SK-N-MC (cell line): ENCODE measurements at regions not wholly inside any gene's neighbourhood (a gene's known extent, or its start where the extent isn't known, plus 50 kb on each side); places are given as distances from the start of the nearest gene placed in this dataset.

Experiments used
- DNase-seq: peaks from one replicate; pipeline ENCODE4 v3.0.0-alpha.2; 2011; ENCODE audit warnings: low read depth, low spot score
- H3K27ac ChIP-seq: fragments of 200-600 bp; sonication (generic); 2 replicates; pipeline ENCODE4 v1.5.1; 2016; ENCODE audit warnings: mixed run types
- H3K36me3 ChIP-seq: fragments of 200-600 bp; sonication (generic); 2 replicates; pipeline ENCODE4 v1.6.1; 2017; ENCODE audit warnings: antibody characterized with exemption, low read length, mixed read lengths; ENCODE audit not compliant: insufficient read depth
- H3K4me3 ChIP-seq: fragments of 200-600 bp; sonication (generic); 2 replicates; pipeline ENCODE4 v1.5.1; 2016
- H3K9ac ChIP-seq: fragments of 200-600 bp; sonication (generic); 2 replicates; pipeline ENCODE4 v1.8.0; 2017; ENCODE audit warnings: mixed run types, mixed read lengths; ENCODE audit not compliant: insufficient read length
- H3K9me3 ChIP-seq: fragments of 200-600 bp; sonication (generic); 2 replicates; pipeline ENCODE4 v1.6.1; 2017; ENCODE audit warnings: low read depth, mild to moderate bottlenecking, antibody characterized with exemption, low read length, moderate library complexity, mixed read lengths
- EZH2 ChIP-seq: fragments of 200-600 bp; sonication (generic); IDR thresholded peaks from one replicate; pipeline ENCODE4 v1.6.1; 2017; ENCODE audit warnings: antibody characterized with exemption
- FOXP2 ChIP-seq: optimal IDR thresholded peaks from 2 replicates; pipeline ENCODE3; 2011; ENCODE audit warnings: mild to moderate bottlenecking, moderate library complexity; ENCODE audit not compliant: insufficient read depth; ENCODE audit errors: extremely low read length, control extremely low read depth
- POLR2AphosphoS5 ChIP-seq: IDR thresholded peaks from 2 replicates; pipeline ENCODE4 v1.6.1; 2012; ENCODE audit warnings: mild to moderate bottlenecking, low read depth, low read length, borderline replicate concordance

- Histone ChIP-seq H3K27ac (no peak overlapping the region), H3K9ac (no peak overlapping the region), H3K36me3 (no peaks in the 10 kb centered on the region), H3K9me3 (no peaks in the 10 kb centered on the region), H3K4me3 (no peak overlapping the region)
- no peak for DNase-seq
- TF ChIP-seq FOXP2 (no peak), POLR2AphosphoS5 (no peak), EZH2 (no peak)
Observed at GRCh38 chr16:9286930-9287329, 195.5 kb downstream of the HAPSTR1 start.

GRCh38 chr16:9296271-9296590, 204.8 kb downstream of the HAPSTR1 start:
- TF ChIP-seq EZH2 (no peak), POLR2AphosphoS5 (no peak), FOXP2 (no peak)
- Histone ChIP-seq H3K27ac (no peak overlapping the region), H3K9ac (no peak overlapping the region)

GRCh38 chr16:9297437-9298113, 206.1 kb downstream of the HAPSTR1 start:
- H3K27ac ChIP-seq, result no peak overlapping the region
- no peaks in the 10 kb centered on the region for H3K36me3 ChIP-seq
- no peaks in the 10 kb centered on the region for H3K9me3 ChIP-seq
- H3K4me3 ChIP-seq, result no peak overlapping the region
- DNase-seq, result no peak
- H3K9ac ChIP-seq, result no peak overlapping the region
- TF ChIP-seq EZH2 (no peak), FOXP2 (no peak), POLR2AphosphoS5 (no peak)

More at GRCh38 chr16:9296271-9296590, 204.8 kb downstream of the HAPSTR1 start:
- DNase-seq, result no peak
- Histone ChIP-seq H3K36me3 (no peaks in the 10 kb centered on the region), H3K9me3 (no peaks in the 10 kb centered on the region), H3K4me3 (no peak overlapping the region)

GRCh38 chr16:9300252-9300651, 208.8 kb downstream of the HAPSTR1 start:
- Histone ChIP-seq H3K27ac (no peak overlapping the region), H3K9ac (no peak overlapping the region), H3K4me3 (no peak overlapping the region), H3K36me3 (no peaks in the 10 kb centered on the region), H3K9me3 (no peaks in the 10 kb centered on the region)
- no peak for DNase-seq
- TF ChIP-seq EZH2 (no peak), POLR2AphosphoS5 (no peak), FOXP2 (no peak)

GRCh38 chr16:9302072-9302471, 210.6 kb downstream of the HAPSTR1 start:
- H3K9ac ChIP-seq, result no peak overlapping the region

GRCh38 chr16:9306753-9307152, 215.3 kb downstream of the HAPSTR1 start:
- no peak for DNase-seq
- TF ChIP-seq FOXP2, result no peak
- TF ChIP-seq EZH2, result no peak
- no peak for TF ChIP-seq POLR2AphosphoS5
- no peak overlapping the region for H3K9ac ChIP-seq
- H3K9me3 ChIP-seq, result no peaks in the 10 kb centered on the region
- no peak overlapping the region for H3K27ac ChIP-seq
- no peak overlapping the region for H3K4me3 ChIP-seq
- no peaks in the 10 kb centered on the region for H3K36me3 ChIP-seq

More at GRCh38 chr16:9302072-9302471, 210.6 kb downstream of the HAPSTR1 start:
- H3K9me3 ChIP-seq, result no peaks in the 10 kb centered on the region
- no peak for TF ChIP-seq EZH2
- no peak for TF ChIP-seq POLR2AphosphoS5
- no peak for TF ChIP-seq FOXP2
- no peak overlapping the region for H3K27ac ChIP-seq
- H3K36me3 ChIP-seq, result no peaks in the 10 kb centered on the region
- DNase-seq, result no peak
- H3K4me3 ChIP-seq, result no peak overlapping the region

- no peak for DNase-seq
- no peak overlapping the region for H3K9ac ChIP-seq
- no peaks in the 10 kb centered on the region for H3K9me3 ChIP-seq
- H3K27ac ChIP-seq, result no peak overlapping the region
- H3K4me3 ChIP-seq, result no peak overlapping the region
- H3K36me3 ChIP-seq, result no peaks in the 10 kb centered on the region
- no peak for TF ChIP-seq EZH2
- no peak for TF ChIP-seq POLR2AphosphoS5
- TF ChIP-seq FOXP2, result no peak
Observed at GRCh38 chr16:9307446-9307845, 216.0 kb downstream of the HAPSTR1 start.

- no peak overlapping the region for H3K9ac ChIP-seq
- no peak for DNase-seq
- no peak overlapping the region for H3K4me3 ChIP-seq
- H3K9me3 ChIP-seq, result no peaks in the 10 kb centered on the region
- TF ChIP-seq EZH2 (no peak), POLR2AphosphoS5 (no peak), FOXP2 (no peak)
- no peaks in the 10 kb centered on the region for H3K36me3 ChIP-seq
- no peak overlapping the region for H3K27ac ChIP-seq
Observed at GRCh38 chr16:9308356-9308801, 216.9 kb downstream of the HAPSTR1 start.

- Histone ChIP-seq H3K9me3 (no peaks in the 10 kb centered on the region), H3K36me3 (no peaks in the 10 kb centered on the region), H3K4me3 (no peak overlapping the region), H3K9ac (no peak overlapping the region), H3K27ac (no peak overlapping the region)
- TF ChIP-seq POLR2AphosphoS5, result no peak
- TF ChIP-seq FOXP2, result no peak
- no peak for TF ChIP-seq EZH2
- no peak for DNase-seq
Observed at GRCh38 chr16:9308850-9309249, 217.4 kb downstream of the HAPSTR1 start.
